Activated T-cell treated with anti-CD3 and anti-CD28 coated beads for 48 hours (primary cell): ENCODE measurements at regions not wholly inside any gene's neighbourhood (a gene's known extent, or its start where the extent isn't known, plus 50 kb on each side); places are given as distances from the start of the nearest gene placed in this dataset.
"Not testable (repeated sequence)": the region's sequence is repeated elsewhere in the genome, so short reads cannot be mapped to it uniquely, and the experiment has no call there.

Experiments used
- DNase-seq: peaks from one replicate; pipeline ENCODE4 v3.0.0-alpha.2; 2020; ENCODE audit warnings: low read depth

DNA sequence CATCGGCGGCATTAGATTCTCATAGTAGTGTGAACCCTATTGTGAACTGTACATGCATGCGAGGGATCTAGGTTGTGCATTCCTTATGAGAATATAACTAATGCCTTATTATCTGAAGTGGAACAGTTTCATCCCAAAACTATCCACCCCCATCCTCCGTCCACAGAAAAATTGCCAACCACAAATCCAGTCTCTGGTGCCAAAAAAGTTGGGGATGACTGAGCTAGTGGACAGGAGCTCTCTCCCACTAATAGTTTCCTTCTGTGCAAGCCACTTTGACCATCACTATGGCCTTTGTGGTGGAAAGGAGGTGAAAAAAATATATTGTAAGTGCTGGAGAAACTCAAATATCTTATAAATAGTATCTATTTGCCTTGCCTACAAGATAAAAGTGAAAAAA is 857.8 kb downstream of the DIAPH3 start:
- DNase-seq: no peak

DNA sequence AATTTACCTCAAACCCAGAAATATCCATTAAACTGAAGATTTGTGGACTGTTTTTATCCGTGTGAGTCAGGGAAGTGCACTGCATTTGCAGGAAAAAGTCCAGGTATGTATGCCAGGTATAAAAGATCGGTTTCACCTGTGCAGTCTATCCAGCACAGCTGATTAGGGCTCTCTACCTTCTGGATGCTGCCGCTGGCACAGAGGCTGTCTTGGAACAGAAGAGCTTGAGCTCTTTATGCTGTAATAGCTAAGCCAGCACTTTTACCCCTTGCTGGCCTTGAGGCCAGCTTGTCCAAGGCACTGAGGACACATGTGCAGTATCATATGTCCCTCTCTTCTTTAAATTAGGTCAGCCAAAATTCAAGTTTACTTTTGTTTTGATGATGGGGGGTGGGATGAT is 851.0 kb downstream of the DIAPH3 start:
- no peak for DNase-seq

DNA sequence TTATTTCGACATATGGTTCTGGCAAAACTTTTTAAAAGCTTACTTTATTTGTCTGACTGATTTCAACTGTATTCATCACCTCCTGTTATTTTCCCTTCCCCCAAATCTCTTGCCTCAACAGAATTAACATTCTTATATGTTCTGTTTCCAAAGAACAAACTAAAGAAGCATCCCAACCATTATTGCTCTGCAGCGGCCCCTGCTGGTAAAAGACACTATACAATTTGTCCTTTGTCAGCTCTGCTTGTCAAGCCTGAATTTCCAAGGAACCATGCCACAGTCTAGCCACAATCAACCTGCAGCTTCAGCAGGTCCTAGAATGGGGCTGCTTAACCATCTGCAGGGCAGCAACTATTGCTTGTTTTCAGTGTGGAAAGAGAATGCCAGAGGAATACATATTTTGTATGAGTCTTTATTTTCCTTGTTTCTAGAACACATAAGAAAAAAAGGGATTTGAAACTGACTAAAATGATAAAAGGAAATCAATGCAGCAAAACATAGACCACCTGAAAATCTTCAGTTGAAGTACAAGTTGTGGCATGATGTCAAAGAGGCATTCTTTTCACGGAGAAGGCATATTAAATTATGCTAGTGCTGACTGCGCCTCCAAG is 845.3 kb downstream of the DIAPH3 start:
- peak; percentile 30 for DNase-seq

DNA sequence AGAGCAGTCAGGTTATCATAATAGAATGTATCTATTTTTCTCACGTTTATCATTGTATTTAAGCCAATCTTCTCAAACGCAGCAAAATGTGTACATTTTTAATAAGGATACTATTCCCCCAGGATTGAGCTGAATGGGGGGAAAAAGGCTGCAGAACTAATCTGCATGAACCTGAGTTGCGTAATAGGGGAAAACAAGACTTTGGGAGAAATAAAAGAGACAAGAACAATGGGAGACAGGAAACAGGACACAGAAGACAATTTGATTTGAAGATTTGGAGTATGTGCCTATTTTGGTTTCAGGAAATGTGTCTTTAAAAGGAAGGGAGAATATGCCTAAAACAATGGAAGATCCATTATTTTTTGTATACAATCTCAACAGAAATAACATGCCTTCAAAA is 844.5 kb downstream of the DIAPH3 start:
- no peak for DNase-seq

DNA sequence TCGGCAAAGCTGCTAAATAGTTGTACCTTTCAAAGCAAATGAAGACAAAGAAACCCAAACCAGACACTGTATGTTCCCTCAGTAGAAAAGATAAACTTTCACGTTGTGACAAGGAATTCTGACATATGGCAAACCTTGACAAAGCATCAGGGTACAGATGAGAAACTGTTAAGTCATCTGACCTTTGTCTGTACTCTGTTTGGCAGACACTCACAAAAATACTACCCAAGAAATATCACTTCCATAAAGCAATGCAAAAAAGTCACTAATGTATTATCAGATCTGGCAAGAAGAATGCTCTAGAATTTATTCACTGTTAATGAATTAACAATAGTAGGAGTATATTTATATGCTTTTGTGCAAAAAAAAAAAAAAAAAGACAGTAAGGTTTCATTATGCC is 843.7 kb downstream of the DIAPH3 start:
- DNase-seq: no peak

DNA sequence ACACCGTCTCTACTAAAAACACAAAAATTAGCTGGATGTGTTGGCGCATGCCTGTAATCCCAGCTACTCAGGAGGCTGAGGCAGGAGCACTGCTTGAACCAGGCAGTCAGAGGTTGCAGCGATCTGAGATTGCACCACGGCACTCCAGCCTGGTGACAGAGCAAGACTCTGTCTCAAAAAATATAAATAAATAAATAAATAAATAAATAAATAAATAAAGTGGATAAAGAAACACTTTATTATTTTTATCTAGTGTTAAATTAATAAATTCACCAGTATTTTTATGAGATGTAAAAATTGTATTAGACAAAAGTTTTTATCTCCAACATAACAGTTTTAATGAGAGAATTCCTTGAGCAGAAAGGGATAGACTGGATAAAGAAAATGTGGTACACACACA is 839.3 kb downstream of the DIAPH3 start:
- DNase-seq: not testable (repeated sequence)

DNA sequence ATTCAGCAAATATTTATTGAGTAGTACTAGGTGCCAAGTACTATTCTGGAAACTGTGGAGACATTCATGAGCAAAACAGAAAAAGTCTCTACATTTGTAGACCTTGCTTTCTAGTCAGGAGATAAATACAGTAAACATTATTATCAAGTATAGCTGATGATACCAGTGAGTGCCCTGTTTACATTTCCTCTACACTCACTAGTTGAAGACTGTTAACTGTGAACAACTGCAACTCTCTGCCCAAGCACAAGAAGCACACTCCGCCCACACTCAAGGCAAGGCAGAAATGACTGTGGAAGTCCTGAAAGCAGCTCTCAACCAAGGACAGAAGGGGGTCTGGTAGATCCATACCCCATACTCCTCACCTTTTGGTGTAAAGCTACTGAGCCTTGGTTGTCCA is 837.0 kb downstream of the DIAPH3 start:
- DNase-seq: no peak

DNA sequence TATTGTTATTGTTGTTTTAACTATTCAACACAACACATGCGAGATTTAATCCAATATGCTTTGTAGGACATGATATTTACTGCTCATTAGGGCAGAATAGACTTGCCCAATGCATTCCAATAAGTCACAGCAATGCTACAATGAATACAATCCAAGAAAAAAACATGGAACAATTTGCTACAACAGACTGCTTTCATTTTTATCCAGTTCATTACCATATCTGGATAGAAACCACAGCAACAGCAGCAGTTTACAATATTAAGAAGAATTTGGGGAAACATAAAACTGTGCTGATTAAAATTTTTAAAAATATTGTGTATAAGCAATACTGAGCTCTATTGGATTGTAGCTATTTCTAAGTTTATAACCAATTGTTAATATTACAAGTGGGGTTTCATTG is 833.0 kb downstream of the DIAPH3 start:
- DNase-seq: no peak

DNA sequence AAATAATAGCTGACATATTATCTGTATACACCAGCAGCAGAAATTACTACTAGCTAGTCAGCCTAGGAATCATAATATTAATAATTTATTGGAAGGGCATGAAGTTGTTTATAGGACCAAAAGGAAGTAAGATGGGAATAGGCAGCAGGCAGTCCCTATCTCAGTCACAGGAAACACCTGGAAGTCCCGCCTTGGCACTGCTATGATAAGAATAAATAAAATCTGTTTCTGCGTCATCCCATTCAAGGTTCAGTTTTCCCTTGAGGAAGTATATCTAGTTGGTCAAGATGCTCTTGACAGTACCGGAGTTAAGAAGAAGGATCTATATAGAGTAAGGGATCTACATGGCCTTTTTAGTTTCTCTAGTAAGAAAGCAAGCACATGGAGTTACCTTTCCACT is 830.8 kb downstream of the DIAPH3 start:
- DNase-seq: no peak

DNA sequence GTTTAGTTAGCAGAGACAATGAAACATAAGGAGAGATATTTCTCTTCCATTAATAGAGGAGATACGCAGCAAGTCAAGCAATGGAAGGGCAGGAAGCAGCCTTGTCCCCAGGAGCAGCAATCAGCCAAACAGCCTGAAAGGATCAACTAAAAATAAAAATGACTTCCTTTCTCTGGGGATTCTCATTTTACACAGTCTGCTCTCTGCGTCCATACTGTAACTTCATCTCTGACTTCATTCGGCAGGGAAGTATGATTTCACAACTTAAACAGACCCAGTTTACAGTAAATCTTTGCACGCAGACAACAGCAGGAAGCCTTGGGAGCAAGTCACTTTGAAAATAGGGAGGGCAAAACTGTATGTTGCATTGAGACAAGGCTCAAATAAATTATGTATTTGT is 826.7 kb downstream of the DIAPH3 start:
- no peak for DNase-seq

DNA sequence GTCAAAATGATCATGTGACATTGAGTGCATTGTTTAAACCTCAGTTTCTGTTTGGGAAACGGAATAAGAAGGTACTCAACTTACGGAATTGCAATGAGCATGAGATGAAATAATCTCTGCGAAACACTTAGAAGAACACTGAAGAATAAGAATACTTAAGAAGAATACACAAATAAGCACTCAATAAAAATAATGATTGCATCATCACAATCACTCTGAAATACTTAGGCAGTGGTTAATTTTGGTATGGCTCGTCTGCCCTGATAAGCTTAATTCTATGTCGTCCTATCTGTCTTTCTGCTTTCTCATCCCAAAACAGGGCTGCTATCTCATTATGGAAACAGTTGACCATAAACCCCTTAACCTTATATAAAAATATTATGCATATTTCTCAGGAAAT is 823.6 kb downstream of the DIAPH3 start:
- DNase-seq: no peak

DNA sequence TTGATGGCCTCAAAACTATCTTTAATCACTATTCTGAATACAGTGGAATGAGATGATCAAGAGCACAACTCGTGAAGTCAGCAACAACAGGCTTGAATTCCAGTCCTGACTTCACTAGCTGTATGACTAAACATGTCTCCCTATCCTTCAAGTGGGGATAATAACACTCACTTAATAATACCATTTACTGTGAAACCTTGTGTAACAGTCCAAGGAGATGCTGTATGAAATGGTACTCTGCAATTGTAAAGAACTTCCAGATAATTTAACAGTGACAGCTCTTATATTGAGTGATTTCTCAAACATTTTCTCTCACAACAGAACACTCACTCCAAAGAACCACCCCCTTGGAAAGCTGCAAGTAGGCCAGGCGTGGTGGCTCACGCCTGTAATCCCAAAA is 823.1 kb downstream of the DIAPH3 start:
- DNase-seq: no peak

DNA sequence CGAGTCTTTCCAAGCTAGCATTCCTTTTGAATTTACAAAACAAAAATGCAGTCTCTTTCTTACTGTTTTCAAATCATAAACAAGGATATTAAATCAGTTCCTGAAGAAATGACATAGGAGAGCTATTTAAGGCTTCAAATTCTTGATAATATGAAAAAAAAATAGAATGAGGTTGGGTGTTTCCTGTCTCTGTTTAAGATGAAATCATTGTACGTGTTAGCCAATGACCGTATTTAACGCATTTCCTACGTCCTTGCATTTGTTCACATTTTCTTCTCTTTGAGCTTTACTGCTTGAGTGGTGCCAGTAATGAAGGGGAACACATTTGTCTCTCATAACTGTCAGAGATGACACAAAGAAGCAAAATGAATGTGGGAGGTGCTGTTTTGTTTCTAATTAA is 821.3 kb downstream of the DIAPH3 start:
- DNase-seq: no peak

DNA sequence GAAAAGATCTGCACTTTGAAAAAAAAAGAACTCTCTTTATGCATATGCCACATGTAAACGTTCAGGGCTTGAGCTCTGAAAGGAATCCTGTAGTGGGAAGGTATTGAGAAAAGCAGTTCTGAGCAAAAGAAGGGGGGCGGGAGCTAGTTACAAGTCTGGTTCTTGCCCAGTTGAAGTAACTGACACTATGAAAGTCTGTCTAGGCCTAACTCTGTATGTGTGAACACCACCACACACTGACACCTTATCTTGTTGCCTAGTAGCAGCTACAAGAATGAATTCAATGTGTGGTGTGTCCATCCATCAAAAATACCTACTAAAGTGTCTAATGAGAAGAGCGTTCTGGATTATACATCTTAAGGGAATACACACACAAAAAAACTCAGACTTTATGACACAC is 820.6 kb downstream of the DIAPH3 start:
- no peak for DNase-seq

DNA sequence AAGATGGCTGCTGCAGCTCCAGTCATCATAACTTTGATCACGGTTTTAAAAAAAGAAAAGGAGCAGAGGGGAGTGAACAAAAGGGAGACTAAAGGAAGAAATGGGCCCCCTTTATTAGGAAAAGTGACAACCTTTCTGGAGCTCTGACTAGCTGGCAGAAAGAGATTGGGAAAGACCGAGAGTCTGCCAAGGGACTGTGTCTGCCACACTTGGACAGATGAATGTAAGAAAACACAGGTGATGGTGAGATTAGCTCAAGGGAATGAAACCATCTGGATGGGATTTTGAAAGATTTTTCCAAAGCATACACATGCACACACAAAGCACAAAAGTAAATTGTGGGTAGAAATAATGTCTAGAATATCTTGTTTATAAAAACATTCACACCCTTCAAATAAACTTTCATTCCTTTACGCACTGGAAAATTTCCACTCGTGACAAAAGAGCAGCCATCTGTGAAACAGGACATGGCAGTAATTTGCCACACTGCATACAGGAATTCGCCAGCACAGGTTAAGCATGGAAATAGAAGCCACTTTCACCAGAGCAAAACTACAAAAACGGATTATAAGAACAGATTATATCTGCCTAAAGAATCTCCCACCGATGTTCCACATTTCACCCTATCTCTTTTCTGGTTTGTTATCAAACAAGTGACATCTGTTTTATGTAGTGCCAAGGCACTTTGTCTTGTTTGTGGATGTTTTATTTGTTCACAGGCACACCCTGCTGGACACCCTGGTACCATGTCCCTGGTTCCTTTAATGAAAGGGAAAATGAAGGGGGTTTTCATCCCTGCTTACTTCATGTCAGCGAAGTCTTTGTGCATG is 819.5 kb downstream of the DIAPH3 start:
- DNase-seq: no peak

DNA sequence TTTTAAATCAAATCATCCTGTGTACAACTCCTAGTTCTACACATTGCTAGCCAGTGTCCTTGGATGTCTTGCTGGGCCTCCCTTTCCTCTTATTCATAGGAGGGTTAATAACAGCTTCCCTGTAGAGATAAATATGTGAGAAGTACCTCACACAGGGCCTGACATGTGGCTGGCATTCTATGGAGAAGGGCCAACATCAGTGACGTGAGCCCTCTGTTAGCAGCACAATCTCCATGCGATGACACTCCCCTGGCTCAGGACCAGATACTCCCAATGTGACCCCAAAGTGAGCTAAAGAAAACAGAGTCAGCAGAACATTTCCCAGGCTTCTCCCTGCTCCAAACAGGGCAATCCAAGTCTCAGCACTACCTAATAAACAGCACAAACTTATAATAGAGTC is 818.4 kb downstream of the DIAPH3 start:
- DNase-seq: no peak

DNA sequence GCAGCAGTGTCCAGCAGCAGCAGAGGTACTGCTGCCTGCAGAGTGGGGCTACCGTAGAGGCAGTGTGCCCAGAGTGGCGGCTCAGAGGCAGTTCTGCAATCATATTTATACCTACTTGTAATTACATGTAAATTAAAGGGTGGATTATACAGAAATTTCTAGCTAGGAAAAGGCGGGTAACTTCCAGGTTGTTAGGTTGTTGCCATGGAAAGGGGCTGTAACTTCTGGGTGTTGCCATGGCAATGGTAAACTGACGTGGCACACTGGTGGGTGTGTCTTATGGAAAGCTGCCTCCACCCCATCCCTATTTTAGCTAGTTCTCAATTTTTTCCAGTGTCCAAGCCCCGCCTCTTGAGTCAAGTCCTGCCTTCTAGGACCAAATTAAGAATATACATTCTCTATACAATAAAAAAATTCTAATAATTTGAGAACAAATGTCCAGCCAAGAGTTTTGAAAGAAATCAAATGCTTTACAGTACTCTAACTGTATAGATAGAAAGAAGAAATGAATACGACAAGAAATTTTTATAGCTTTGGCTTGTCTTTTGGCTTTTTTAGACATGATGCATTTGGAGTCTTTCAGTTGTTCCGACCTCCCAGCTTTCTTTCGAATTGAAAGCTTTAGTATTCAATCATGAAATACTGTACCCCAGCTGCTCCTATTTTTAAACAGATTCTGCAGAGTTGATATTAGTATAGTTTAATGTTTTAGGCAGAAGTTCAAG is 816.6 kb downstream of the DIAPH3 start:
- DNase-seq: no peak

DNA sequence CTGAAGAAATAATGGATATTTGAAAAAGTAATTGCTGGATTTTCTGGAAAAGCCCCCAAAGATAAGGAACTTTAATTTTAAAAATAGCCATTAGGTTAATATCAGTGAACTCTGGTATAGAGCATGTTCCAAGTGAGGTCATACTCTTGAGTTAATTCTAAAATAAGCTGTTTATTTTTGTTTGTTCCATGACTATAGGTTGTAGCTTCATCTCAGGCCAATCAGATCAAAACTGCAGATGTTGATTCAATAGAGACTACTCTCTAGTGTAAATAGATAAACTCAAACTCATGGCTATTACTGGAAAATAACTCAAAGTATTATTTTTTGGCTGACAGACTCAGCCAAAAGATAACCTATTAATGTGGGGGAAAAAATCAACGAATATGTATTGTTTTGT is 815.1 kb downstream of the DIAPH3 start:
- no peak for DNase-seq

DNA sequence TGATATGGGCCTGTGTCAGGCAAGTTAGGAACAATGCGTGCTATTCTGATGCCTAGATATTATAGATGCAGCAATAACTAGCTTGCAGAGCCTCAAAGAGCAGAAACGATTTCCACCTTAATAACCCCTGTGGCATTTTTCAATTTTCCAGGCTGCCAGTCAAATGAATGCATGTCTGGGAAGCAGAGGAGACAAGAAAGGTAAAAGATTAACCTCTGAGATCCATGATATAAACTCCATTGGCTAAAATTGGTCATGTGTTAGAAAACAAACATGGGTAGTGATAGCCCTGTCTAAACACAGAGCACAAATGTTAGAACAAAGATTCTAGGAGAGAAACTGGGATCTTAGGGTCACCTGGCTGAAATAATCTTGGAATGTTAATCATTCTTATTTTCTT is 811.1 kb downstream of the DIAPH3 start:
- DNase-seq: no peak

DNA sequence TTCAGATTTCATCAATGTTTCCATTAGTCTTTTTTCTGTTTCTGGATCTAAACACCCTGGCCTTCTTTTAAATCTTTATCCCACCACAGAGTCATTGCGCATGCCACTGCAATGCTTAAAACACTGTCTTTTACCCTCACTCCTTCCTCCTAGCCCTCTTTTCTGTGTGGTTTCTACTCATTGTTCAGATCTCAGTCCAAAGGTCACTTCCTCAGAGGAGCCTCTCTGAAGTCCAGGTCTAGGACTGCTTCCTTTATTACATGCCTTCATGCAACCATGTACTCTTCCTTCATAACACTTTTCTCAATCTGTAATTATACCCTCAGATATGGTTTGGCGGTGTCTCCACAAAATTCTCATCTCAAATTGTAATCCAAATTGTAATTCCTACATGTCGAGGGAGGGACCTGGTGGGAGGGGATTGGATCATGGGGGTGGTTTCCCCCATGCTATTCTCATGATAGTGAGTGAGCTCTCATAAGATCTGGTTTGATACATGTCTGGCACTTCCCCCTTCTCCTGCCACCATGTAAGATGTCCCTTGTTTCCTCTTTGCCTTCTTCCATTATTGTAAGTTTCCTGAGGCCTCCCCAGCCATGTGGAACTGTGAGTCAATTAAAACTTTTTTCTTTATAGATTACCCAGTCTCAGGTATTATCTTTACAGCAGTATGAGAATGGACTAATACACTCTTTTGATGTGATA is 808.9 kb downstream of the DIAPH3 start:
- DNase-seq: no peak

DNA sequence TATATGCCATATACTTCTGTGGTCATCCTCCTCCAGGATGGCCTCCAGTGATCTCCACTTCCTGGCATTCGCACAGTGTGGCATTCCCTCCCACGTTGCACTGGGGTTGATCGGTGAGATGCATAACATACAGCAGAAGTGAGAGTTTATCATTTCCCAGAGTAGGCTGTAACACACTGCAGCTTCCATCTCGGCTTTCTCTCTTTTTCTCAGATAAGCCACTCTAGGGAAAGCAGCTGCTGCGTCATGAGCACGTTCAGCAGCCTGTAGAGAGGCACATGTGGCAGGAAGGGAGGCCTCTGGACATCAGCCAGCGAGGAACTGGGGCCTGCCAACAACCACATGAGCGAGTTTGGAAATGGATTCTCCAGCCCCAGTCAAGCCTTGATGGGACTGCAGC is 807.1 kb downstream of the DIAPH3 start:
- DNase-seq: no peak

DNA sequence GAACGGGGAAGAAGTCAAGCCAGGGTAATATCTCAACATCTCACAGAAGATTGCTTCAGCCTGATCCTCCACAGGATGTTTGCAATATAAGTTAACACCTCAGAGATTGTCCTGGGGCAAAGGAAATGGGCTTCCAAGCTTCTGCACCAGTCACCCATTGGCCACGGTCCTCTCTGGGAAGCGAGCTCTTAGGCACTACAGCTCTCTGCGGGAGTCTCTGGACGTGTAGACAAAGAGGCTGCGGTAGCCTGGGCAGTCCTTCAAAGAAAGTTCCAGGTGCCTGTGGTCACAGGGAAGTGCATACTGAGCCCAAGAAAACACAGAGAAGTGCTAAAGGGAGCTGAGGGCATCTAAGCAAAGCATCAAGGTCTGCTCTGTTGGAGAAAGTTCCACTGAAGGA is 805.7 kb downstream of the DIAPH3 start:
- DNase-seq: no peak

DNA sequence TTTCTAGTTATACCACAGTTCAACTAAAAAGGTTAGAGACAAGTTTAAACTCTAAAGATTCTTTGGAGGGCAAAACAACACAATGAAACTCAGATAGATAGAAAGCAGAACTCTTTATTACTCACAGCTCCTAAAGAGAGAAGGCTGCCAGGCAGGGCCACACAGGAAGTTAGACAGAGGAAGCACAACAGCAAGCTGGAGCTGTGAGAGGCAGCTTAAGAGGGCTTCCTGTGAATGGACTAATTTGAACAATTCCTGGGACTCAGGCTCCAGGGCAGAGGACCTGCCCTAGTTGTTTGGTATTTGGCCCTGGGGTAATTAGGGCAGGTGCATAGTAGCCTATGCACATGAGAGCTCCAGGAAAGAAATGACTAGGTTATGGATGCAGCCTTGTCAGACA is 803.6 kb downstream of the DIAPH3 start:
- DNase-seq: no peak
